ENCODE measurements at regions not wholly inside any gene's neighbourhood (a gene's known extent, or its start where the extent isn't known, plus 50 kb on each side); places are given as distances from the start of the nearest gene placed in this dataset.

DNA sequence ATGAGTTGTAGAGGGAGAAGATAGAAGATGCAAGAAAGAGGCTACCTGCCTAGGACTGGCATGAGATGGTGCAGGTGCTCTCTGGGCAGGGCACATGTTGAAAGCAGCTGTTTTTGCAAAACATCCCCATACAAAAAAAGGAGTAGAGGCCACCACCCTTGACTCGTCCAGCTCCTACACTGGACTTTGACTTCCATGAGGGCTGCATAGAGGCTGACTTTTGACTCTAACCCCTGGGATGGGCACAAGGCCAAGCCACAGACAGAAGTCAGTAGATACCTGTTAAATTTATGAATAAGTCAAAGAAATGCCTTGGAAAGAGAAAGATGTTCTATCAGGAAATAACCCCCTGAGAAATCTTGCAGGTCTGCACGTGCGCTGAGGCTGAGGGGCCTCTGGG is 1139.1 kb upstream of the TMEM132C start:
- TF ChIP-seq POLR2A (IDR thresholded peaks at IDR 0.05) = no peak
- TF ChIP-seq CTCF (IDR thresholded peaks at IDR 0.05) = no peak
